ENCODE measurements at regions not wholly inside any gene's neighbourhood (a gene's known extent, or its start where the extent isn't known, plus 50 kb on each side); places are given as distances from the start of the nearest gene placed in this dataset.

- no peak for DNase-seq
Measured at GRCh38 chr17:79182176-79183042, 107.8 kb downstream of the ENGASE start.

GRCh38 chr17:79180358-79181005 lies 105.9 kb downstream of the ENGASE start:
- no peak for DNase-seq

- no peak for DNase-seq
Measured at GRCh38 chr17:79179334-79179733, 104.7 kb downstream of the ENGASE start.

- no peak for DNase-seq
Measured at GRCh38 chr17:79177877-79178276, 103.3 kb downstream of the ENGASE start.

DNA sequence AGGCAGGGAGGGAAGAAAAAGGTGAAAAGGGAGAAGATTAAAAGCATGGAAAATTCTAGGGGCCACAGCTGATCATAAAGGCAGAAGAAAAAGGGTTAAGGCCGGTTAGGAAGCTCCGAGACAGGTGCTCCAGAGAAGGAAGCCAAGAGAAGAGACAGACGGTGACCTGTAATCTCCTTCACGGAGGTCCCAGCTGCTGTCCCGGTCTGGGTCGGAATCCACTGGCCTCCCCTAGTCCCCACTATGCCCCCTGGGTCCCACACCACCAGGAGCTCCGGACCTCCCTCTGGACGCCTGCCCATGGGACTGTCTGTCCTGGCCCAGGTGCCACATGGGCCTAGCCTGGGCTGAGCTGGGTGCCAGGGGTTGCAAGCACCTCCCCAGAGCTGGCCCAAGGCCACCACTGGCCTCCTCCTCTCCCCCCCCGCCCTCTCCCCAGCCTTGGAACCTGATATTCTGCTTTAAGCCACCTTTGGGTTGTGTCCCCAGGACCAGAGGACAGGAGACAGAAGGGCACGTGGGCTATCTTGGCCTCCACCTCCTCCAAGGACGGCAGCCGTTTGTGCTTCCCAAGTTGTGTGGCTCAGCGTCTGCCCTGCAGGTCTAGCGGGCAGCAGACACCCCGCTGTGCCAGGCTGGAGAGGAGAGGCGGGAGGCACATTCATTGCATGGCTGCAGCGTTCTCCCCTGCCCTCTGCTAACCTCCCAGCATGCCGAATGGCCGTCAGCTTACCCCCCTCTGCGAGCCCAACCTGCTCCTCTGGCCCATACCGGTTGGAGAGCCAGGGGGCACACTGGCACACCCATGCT lies 102.4 kb downstream of the ENGASE start:
- no peak for DNase-seq

DNA sequence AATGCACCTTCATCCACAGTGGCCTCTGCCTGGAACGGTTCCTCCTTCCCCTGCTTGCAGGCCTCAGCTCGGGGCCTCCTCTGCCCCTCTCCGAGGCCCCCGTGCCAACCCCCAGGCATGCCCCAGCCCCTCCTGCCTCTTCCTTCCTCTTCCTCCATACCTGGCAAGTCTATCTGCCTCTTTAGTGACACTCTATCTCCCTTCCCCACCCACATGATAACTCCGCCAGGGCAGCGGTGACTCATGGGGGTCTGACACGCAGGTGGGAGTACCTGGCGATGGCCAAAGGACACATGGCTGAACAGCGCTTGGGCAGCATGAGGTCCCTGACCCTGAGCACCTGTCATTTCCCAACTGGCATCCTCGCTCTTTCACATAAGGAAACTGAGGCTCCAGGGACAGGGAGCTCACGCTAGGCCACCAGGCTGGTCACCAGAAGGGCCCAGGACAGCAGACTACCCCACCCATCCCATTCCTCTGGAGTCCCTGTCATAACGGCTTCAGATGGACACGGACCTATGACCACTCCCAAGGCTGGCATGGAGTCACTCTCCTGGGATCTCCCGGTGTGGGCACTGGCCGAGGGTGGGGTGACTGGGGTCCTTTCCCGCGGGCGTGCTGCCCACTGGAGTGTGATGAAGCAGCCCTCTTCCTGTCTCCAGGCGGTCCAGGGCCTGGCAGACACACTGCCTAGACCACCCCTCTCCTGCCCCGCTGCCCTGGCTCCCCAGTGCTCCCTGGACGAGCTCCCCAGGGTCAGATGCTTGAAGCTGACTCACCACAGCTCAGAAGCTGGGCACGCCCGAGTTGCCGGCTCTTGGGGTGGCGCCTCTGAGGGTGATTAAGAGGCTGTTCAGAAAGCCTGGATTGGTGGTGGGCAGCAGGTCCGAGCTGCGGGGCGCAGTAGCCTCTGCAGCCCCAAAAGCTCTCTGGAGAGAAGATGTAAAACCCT lies 100.6 kb downstream of the ENGASE start:
- DNase-seq: no peak

DNA sequence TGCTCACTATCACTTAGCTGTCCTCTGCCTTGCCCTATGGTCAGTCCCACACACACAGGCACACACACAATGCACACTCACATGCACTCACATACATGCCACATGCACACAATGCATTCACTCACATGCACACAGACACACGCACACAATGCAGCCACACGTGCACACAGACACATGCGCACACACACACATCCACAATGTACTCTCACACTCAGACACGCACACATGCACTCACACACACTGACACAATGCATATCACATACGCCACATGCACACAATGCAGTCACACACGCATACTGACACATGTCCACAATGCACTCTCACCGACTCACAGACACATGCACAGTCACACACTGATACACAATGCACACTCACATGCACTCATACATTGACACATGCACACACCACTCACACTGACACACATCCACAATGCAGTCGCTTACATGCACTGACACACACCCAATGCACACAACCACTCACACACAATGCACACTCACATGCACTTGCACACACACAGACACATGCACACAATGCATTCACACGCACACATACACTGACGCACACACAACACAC lies 99.7 kb downstream of the ENGASE start:
- no peak for DNase-seq

GRCh38 chr17:79171188-79171587 lies 96.6 kb downstream of the ENGASE start:
- no peak for DNase-seq

GRCh38 chr17:79169861-79170260 lies 95.2 kb downstream of the ENGASE start:
- DNase-seq: no peak

DNA sequence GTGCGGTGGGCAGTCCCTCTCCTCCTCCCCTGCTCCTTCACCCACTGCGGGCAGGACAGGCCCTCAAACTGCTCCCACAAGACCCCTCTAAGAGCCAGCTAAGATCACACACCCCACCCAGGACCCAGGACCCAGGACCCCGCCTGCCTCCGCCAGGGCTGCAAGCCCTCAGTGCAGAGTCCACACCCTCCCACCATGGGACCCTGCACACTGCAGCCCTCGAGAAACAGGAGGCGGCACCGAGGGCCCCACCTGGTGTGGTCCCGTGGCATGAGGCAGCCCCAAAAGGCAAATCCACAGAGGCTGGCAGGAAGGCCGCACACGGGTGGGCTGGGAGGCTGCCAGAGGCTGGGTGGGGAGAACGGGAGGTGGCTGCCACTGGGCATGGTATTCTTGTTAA lies 94.7 kb downstream of the ENGASE start:
- no peak for DNase-seq

GRCh38 chr17:79168486-79169055 lies 93.9 kb downstream of the ENGASE start:
- no peak for DNase-seq

- DNase-seq: no peak
Measured at GRCh38 chr17:79167486-79167885, 92.9 kb downstream of the ENGASE start.

GRCh38 chr17:79165756-79166473 lies 91.3 kb downstream of the ENGASE start:
- no peak for DNase-seq

DNA sequence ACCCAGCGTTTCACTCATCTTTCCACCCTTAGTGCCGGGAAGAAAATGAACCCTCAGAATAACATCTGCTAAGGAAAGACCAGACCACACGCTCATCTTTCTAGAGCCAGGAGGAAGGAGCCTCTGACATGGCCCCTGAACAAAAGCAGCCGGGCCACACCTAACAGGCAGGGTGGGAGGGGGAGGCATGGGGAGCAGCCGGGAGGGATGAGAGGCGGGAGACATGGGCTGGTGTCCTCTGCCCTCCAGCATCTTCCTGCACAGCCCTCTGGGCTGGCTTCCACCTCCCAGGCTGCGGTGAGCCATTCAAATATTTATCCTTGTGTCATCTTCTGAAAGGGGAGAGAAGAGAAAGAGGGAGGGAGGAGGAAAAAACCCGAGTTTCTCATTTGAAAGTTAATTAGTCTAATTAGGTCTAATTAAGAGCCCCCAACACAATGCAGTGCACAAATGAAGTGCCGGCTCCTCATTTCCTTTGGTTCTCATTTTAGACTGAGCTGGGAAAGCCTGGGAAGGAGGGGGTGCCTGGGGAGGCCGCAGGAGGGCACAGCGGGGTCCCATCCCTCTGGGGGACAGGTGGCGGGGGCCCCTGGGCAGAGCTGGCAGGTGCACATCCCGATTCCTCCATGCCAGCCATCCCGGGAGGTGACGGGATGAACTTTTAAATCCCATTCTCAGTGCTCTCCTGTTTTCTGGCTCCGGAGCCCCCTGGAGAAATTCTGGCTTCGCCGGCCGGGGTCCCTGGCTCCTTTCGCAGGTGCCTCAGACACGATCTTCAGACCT lies 90.5 kb downstream of the ENGASE start:
- DNase-seq: no peak

DNA sequence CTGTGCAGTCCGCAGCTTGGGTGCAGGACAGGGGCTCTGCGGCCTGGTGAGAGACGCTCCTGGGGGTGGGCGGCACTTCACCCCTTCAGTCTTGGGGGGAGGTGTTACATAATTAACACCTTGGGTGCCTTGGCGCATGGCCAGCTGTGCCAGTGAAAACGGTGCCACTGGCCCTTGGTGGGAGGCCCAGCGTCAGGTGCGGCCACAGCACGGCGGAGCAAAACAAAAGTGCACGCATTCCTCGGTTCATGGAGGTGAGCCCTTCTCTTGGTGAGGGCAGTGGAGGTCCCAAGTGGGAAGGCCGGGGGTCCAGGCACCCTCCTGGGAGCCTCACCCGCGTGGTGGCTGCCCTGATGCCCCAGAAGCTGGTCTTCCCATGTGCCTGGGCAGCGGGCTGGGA lies 89.8 kb downstream of the ENGASE start:
- no peak for DNase-seq

GRCh38 chr17:79163071-79163470 lies 88.4 kb downstream of the ENGASE start:
- no peak for DNase-seq

DNA sequence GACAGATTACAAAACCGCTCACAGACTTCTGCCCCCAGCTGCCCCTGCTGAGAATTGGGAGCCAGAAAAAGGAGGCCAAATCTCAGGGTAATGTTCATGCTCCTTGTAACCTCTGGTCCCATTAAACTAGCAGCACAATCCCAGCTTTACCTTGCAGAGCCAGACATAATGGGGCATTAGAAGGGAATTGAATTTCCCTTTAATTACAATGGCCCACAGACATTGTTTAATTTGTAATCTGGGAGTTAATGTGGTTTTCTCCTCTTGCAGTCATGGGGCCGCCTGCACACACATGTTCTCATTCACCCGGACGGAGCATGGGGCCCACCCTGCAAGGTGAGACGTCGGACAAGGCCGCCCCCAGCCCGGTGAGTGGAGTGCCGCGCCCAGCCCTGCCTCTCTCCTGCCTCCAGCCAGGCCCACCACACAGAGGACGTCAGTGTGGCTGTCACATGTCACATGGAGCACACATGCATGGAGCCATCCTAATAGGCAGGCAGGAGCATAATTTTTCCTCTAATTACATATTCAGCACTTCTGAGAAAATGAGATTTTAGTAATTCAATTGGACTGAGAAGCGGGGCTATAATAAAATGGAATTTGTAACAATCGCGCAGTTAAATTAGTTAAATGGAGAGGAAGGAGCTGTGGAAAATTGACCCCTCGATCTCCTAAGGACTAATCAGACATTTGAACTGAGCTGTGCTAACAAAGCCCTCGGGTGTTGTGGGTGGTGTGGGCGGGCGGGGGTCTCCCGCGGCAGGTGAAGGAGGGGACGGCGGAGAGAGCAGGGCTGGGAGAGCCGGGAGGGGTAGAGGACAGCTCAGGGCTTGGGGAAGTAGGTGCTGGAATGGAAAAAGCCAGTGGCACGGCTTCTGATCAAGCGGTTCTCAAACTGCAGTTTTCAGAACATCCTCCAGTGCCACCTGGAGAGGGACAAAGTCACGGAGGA lies 87.7 kb downstream of the ENGASE start:
- no peak for DNase-seq
